DND-41 (cell line): ENCODE measurements at regions not wholly inside any gene's neighbourhood (a gene's known extent, or its start where the extent isn't known, plus 50 kb on each side); places are given as distances from the start of the nearest gene placed in this dataset.

Experiments used
- CTCF ChIP-seq: IDR thresholded peaks from 2 replicates; pipeline ENCODE4 v1.5.1; 2012; ENCODE audit warnings: borderline replicate concordance, low read length, moderate library complexity, mild to moderate bottlenecking; ENCODE audit not compliant: poor library complexity, severe bottlenecking; ENCODE audit errors: extremely low read depth
- EZH2 ChIP-seq: IDR thresholded peaks from 3 replicates; pipeline ENCODE4 v1.6.1; 2012; ENCODE audit warnings: borderline replicate concordance, low read depth, mild to moderate bottlenecking, moderate library complexity, low read length, inconsistent platforms; ENCODE audit not compliant: severe bottlenecking

GRCh38 chr5:53350368-53350767 lies 130.1 kb upstream of the FST start:
- TF ChIP-seq CTCF (no peak), EZH2 (no peak)
